Spleen (tissue), 11 donors: ENCODE measurements at regions not wholly inside any gene's neighbourhood (a gene's known extent, or its start where the extent isn't known, plus 50 kb on each side); places are given as distances from the start of the nearest gene placed in this dataset.

Source experiments
- DNase-seq: peaks from one replicate; pipeline ENCODE4 v3.0.0-alpha.2; 2020
- H3K27ac ChIP-seq, 8 donors: fragments of 200-600 bp; sonication (generic) in 7 of 8; 1 replicate in 4 of 8; 2 replicates in 4 of 8; pipeline versions ENCODE4 v1.5.0 to v1.8.0; 2016 to 2021; ENCODE audit warnings: inconsistent platforms in 4 of 8, mild to moderate bottlenecking in 4 of 8, moderate library complexity in 1 of 8
- H3K27me3 ChIP-seq, 7 donors: fragments of 200-600 bp; sonication (generic) in 6 of 7; replicated peaks in 1 of 7; 1 replicate in 4 of 7; 2 replicates in 3 of 7; pipeline versions ENCODE4 v1.5.0 to v1.8.0; 2016 to 2021; ENCODE audit warnings: inconsistent platforms in 3 of 7, mild to moderate bottlenecking in 1 of 7
- H3K36me3 ChIP-seq, 6 donors: fragments of 200-600 bp; sonication (generic) in 5 of 6; 1 replicate in 4 of 6; 2 replicates in 2 of 6; pipeline versions ENCODE4 v1.5.0 to v1.8.0; 2016 to 2021; ENCODE audit warnings: inconsistent platforms in 2 of 6
- H3K4me1 ChIP-seq, 6 donors: fragments of 200-600 bp; sonication (generic) in 5 of 6; 1 replicate in 3 of 6; 2 replicates in 3 of 6; pipeline versions ENCODE4 v1.5.0 to v1.8.0; 2016 to 2021; ENCODE audit warnings: inconsistent platforms in 3 of 6
- H3K4me3 ChIP-seq, 8 donors: fragments of 200-600 bp; sonication (generic) in 7 of 8; 1 replicate in 4 of 8; 2 replicates in 4 of 8; pipeline versions ENCODE4 v1.5.0 to v1.8.0; 2016 to 2021; ENCODE audit warnings: inconsistent platforms in 4 of 8, mild to moderate bottlenecking in 4 of 8, moderate library complexity in 2 of 8
- H3K9me3 ChIP-seq, 8 donors: fragments of 200-600 bp; sonication (generic) in 7 of 8; 1 replicate in 4 of 8; 2 replicates in 4 of 8; pipeline versions ENCODE4 v1.5.0 to v1.8.0; 2016 to 2021; ENCODE audit warnings: inconsistent platforms in 4 of 8
- CTCF ChIP-seq, 11 experiments: fragments of 200-600 bp in 7 of 11; fragments of 450-650 bp in 4 of 11; sonication (generic) in 4 of 11; IDR thresholded peaks in 8 of 11; conservative IDR thresholded peaks in 3 of 11; 1 replicate in 7 of 11; 2 replicates in 4 of 11; pipeline versions ENCODE4 v1.4.0 to v1.8.0; 2016 to 2021; ENCODE audit warnings: antibody characterized with exemption in 11 of 11, inconsistent platforms in 4 of 11, mild to moderate bottlenecking in 1 of 11
- POLR2A ChIP-seq, 3 donors: fragments of 450-650 bp; IDR thresholded peaks; one replicate each; pipeline ENCODE4 v1.5.1; 2017; ENCODE audit warnings: antibody characterized with exemption in 3 of 3, mild to moderate bottlenecking in 1 of 3
- POLR2AphosphoS5 ChIP-seq, 3 donors: sonication (generic); formaldehyde crosslinking; IDR thresholded peaks; one replicate each; pipeline ENCODE4 v1.5.1; 2017; ENCODE audit warnings: antibody characterized with exemption in 3 of 3
- WGBS, 5 donors: extraction: QIAGEN DNeasy Blood & Tissue Kit in 3 of 5; methylation state at CpG; one replicate each; pipeline versions ENCODE4 v1.1.5 to v1.1.7; 2013 to 2018; 5-methylcytosine and 5-hydroxymethylcytosine counted together
- intact Hi-C: fragments of 100-400 bp; cut with DNase I; formaldehyde crosslinking; loops from one replicate; pipeline ENCODE4 v1.15.0; 2023; ENCODE audit warnings: low total_unique reads
- donor health status: healthy with polysubstance abuse.
- donor health status: DM: no; HTN: no; CAD: no; lungs with moderate emphysema.
- donor health status: DM: no; HTN: no; CAD: no.
- donor health status: Bipolar disorder and iron deficiency.
- donor health status: healthy.
- donor health status: DM: no; HTN: no; CAD: no.
- donor health status: DM: yes; HTN: yes; CAD: no.

- H3K4me3 ChIP-seq, result no peak overlapping the region
- intact Hi-C loops, result no loop called here
- TF ChIP-seq POLR2A (IDR thresholded peaks at IDR 0.05) (no peak), POLR2AphosphoS5 (IDR thresholded peaks at IDR 0.05) (no peak)
- no peaks in the 10 kb centered on the region for H3K4me1 ChIP-seq
- no peaks in the 10 kb centered on the region for H3K9me3 ChIP-seq
- no peaks in the 10 kb centered on the region for H3K36me3 ChIP-seq
- WGBS, 5 donors, result 79 to 90% (median 83%) methylated on average over 5 of the region's 5 CpGs
- no peak overlapping the region for H3K27ac ChIP-seq
- no peak for DNase-seq
- H3K27me3 ChIP-seq, result no peaks in the 10 kb centered on the region
Observed at GRCh38 chr13:66113882-66114526, 1116.1 kb downstream of the PCDH9 start.

- intact Hi-C loops, result no loop called here
- H3K9me3 ChIP-seq, result no peaks in the 10 kb centered on the region
- TF ChIP-seq POLR2AphosphoS5 (IDR thresholded peaks at IDR 0.05) (no peak), CTCF (IDR thresholded peaks at IDR 0.05 in 8 of 11, conservative IDR thresholded peaks at IDR 0.05 in 3 of 11) (no peak), POLR2A (IDR thresholded peaks at IDR 0.05) (no peak)
Observed at GRCh38 chr13:66111628-66112027, 1118.5 kb downstream of the PCDH9 start.

GRCh38 chr13:66106246-66106645 lies 1123.9 kb downstream of the PCDH9 start:
- no peak for DNase-seq
- Histone ChIP-seq H3K27ac (no peak overlapping the region), H3K4me1 (no peaks in the 10 kb centered on the region), H3K4me3 (no peak overlapping the region), H3K27me3 (no peaks in the 10 kb centered on the region), H3K36me3 (no peaks in the 10 kb centered on the region), H3K9me3 (no peaks in the 10 kb centered on the region)
- intact Hi-C loops, result no loop called here
- WGBS, 5 donors, result 76 to 88% (median 80%) methylated on average over 2 of the region's 2 CpGs
- no peak for TF ChIP-seq POLR2A (IDR thresholded peaks at IDR 0.05)
- no peak for TF ChIP-seq CTCF (IDR thresholded peaks at IDR 0.05 in 8 of 11, conservative IDR thresholded peaks at IDR 0.05 in 3 of 11)

More at GRCh38 chr13:66111628-66112027, 1118.5 kb downstream of the PCDH9 start:
- DNase-seq, result no peak
- Histone ChIP-seq H3K4me1 (no peaks in the 10 kb centered on the region), H3K4me3 (no peak overlapping the region), H3K27me3 (no peaks in the 10 kb centered on the region), H3K27ac (no peak overlapping the region), H3K36me3 (no peaks in the 10 kb centered on the region)

GRCh38 chr13:66102864-66103263 lies 1127.3 kb downstream of the PCDH9 start:
- WGBS, 5 donors, result 89 to 93% (median 92%) methylated on average over 3 of the region's 3 CpGs
- no peak for TF ChIP-seq POLR2A (IDR thresholded peaks at IDR 0.05)
- no peak for TF ChIP-seq CTCF (IDR thresholded peaks at IDR 0.05 in 8 of 11, conservative IDR thresholded peaks at IDR 0.05 in 3 of 11)
- TF ChIP-seq POLR2AphosphoS5 (IDR thresholded peaks at IDR 0.05), result no peak
- Histone ChIP-seq H3K27ac (no peak overlapping the region), H3K4me3 (no peak overlapping the region), H3K9me3 (no peaks in the 10 kb centered on the region), H3K4me1 (no peaks in the 10 kb centered on the region), H3K27me3 (no peaks in the 10 kb centered on the region), H3K36me3 (no peaks in the 10 kb centered on the region)
- intact Hi-C loops, result no loop called here
- no peak for DNase-seq

- peak; percentile 56 for DNase-seq
- WGBS, 5 donors, result 86 to 91% (median 90%) methylated on average over 10 of the region's 10 CpGs
- Histone ChIP-seq H3K9me3 (peaks cover 0 to 7% (median 1%) of the 10 kb centered on the region in 8 donors), H3K27me3 (no peaks in the 10 kb centered on the region), H3K27ac (no peak overlapping the region), H3K4me1 (no peaks in the 10 kb centered on the region), H3K4me3 (no peak overlapping the region), H3K36me3 (no peaks in the 10 kb centered on the region)
- intact Hi-C loops, result no loop called here
- TF ChIP-seq POLR2A (IDR thresholded peaks at IDR 0.05) (no peak), CTCF (IDR thresholded peaks at IDR 0.05 in 8 of 11, conservative IDR thresholded peaks at IDR 0.05 in 3 of 11) (no peak), POLR2AphosphoS5 (IDR thresholded peaks at IDR 0.05) (no peak)
Observed at GRCh38 chr13:66099825-66100224, 1130.3 kb downstream of the PCDH9 start.
